HG02798 (cell line): ENCODE measurements at regions not wholly inside any gene's neighbourhood (a gene's known extent, or its start where the extent isn't known, plus 50 kb on each side); places are given as distances from the start of the nearest gene placed in this dataset.

Experiments used
- ATAC-seq: cut with Tn5 transposase; IDR thresholded peaks from one replicate; pipeline ENCODE4 v1.9.1; 2021; ENCODE audit warnings: mild to moderate bottlenecking; ENCODE audit not compliant: unreplicated experiment, poor library complexity

DNA sequence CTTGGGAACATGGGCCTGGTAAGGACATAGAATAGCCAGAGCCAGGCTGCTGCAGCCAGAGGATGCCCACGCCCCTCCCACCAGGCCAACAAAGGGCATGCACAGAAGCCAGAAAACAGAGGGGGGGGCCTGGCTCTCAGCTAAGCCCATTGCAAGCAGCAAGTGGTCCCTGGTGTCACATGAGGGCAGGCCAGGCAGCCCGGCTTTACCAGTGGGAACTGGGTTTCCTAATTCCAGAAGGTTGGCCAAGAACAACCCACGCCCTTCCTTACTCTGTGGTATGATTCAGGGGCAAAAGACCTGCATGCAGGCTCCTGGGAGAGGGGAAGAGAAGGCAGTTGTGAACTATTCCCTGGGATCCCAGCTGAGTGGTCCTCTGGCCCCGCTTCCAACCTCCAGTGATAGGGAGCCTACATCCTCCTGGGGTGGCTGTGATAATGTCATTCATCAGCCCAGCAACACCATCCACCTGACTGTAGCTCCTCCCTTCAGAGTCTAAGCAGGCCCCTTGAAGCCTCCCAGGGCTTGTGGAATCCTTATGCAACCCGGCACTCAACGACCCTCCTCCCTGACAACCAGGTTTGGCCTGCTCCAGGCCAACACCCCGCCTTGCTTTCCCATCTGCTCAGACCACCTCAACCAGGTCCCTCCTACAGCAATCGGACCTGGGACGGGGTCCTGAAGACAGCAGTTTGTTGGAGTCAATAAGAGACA lies 62.1 kb upstream of the LMO1 start:
- ATAC-seq, result no peak

DNA sequence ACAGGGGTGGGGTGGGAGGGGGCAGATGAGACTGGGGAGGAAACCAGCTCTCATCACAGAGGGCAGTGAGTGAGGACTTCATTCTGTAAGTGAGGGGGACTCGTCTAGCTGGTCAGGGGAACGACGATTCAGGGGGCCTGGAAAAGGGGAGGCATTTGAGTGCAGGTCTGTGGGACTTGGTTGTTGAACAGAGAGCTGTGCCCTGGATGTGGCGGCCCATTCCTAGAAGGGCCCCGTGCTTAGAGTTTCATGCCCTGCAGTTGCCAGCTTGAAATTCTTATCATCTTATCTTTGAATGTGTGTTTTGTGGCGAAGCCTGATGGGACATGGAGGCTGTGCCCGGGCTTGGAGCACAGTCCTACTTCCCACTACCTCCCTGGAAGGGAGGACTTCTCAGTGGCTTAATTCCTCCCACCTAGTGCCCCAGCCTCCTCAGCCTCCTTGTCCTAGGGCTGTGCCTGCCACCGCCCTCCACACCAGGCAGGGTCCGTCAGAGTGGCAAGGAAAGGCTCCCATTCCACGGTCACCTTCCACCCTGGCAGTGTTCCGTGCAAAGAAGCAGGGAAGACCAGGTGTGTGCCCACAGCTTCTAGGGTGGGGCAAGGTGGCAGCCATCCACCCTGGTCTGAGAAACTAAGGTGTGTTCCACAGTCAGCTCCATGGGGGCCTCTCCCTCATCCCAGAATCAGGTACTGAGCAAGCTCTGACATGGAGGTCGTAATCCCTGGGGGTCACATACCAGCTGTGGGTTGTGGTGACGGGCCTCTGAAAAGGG lies 59.7 kb upstream of the LMO1 start:
- no peak for ATAC-seq

DNA sequence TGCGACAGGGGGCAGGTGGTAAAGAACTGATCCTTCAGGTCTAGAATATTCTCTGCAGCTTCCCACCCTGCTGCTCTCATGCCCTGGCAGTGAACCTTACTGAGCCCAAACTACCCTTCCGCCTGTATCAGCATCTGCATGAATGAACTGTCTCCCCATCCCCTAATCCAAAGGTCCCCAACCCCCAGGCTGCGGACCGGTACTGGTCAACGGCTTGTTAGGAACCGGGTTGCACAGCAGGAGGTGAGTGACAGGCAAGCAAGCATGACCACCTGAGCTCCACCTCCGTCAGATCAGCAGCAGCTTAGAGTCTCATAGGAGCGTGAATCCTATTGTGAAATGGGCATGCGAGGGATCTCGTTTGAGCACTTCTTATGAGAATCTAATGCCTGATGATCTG lies 58.2 kb upstream of the LMO1 start:
- no peak for ATAC-seq

DNA sequence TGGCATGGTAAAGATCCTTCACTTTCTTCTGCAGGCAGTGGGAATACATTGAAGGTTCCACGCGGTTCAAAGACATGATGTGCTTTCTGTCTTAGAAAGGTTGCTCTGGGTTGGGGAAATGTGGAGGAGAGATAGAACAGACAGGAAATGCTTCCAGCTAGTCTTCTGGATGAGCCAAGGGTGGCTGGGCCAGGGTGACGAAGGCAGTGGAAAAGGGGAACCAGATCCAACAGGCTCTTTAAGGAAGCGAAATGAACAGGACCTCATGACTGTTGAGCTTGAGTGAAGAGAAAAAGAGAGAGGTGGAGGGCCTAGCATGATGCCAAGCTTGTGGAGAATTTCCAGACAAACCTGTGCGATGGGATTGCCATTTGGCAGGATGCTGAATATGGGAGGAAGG lies 56.4 kb upstream of the LMO1 start:
- no peak for ATAC-seq

DNA sequence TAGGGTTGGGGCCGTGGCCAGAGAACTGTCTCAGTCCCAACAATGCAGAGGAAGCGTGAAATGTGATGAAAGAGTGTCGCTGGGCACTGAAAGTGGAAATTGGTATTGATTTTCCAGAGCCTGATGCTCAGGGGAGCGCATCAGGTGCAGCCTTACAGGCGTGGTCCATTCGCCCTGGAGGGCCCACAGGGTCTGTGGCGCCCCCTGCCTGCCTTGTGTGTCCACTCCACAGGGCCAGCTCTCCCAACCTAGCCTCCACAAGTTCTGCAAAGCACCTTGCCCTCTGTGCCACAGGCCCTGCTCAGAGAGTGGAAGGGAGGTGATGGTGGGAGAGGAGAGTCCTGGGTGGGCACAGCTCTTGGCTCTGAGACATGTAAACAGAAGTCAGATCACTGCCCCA lies 54.9 kb upstream of the LMO1 start:
- no peak for ATAC-seq

DNA sequence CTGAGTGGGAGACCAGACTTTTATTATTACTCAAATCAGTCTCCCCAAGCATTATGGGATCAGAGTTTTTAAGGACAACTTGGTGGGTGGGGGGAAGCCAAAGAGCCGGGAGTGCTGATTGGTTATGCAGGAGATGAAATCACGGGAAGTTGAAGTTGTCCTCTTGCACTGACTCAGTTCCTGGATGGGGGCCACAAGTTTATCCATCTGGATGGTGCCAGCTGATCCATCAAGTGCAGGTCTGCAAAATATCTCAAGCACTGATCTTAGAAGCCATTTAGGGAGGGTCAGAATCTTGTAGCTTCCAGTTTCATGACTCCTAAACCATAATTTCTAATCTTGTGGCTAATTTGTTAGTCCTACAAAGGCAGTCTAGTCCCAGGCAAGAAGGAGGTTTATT lies 53.5 kb upstream of the LMO1 start:
- ATAC-seq, result no peak

DNA sequence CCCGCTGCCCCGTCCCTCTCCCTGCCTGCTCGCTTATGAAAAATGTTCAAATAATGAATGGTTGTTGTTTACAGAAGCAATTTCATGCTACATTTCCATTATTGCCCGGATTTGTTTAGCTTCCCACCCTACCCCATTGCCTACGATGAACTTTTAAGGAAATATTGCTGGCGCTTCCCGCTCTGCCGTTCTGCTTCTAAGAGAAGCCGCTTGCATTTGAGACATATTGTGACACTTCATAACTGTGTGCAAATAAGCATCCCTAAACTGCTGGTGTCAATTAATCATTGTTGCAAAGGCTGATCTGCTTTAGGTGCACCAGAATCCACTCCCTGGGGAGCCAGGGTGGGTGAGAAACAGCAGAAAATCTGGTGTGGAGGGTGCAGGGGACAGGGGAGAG lies 52.3 kb upstream of the LMO1 start:
- no peak for ATAC-seq

DNA sequence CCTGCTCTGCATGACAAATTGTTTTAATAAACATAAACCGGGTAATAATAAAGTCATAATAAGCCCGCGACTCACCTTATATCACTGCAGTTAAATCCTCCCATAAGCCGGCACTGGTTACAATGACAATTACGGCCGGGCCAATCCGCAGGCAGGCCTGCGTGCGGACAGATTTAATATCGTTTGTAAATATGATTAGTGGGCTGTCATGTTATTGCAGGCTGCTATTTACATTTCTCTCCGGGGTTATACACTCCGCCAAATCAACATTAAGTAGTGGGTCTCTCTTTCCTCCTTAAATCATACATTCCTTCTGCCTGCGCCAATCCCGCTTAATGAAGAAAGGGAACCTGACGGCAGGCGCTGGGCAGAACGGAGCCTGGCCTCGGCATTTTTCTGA lies 51.8 kb upstream of the LMO1 start:
- ATAC-seq, result no peak

DNA sequence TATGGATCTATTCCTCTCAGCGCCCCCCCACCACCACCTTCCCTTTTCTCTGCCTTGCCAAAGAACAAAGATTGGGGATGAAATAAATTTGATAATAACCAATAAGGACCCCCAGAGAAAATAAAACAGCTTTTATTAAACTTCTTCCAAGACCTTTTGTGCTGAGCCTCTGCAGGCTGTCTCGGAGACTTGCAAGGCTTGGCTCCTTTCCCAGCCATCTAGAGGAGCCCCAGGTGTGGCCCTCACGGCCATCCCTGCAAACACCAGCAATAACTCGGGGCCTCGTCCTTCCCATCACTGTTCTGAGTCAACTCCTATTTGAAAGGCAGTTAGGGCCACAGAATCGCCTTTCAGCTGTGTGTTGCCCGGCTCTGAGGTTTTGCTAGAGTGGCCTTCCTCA lies 51.2 kb upstream of the LMO1 start:
- ATAC-seq, result no peak

DNA sequence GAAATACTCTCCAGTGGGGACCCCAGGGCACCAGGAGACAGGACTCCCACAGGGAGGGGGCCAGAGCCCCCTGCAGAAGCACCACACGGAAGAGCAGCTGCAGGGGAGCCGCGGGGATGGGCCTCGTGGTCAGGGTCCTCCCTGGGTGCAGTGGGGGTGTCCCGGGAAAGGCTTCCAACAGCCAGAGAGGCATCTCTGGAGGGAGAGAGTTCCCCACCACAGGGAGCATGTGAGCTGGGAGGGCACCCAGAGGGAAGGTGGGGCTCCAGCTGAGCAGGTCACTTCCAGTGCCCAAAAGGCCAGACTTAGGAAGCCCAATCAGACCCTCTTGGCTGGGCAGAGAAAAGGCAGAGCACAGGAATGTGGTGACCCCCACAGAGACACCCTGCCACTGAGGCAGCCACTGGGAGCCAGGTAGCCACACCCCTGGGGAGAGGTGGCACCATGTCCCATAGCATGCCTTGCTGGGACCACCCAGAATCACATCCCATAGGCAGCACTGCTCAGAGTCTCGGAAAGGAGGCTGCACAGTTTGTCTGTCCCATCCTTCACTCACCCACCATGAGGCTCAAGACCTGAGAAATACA lies 49.9 kb upstream of the LMO1 start:
- no peak for ATAC-seq
